ENCODE measurements at regions not wholly inside any gene's neighbourhood (a gene's known extent, or its start where the extent isn't known, plus 50 kb on each side); places are given as distances from the start of the nearest gene placed in this dataset.

- no peak overlapping the region for H3K4me3 ChIP-seq (replicated peaks in 1 of 2; ENCODE audit: low read depth in 2 of 2, low read length in 2 of 2)
- DNase-seq (ENCODE audit: low read depth in 2 of 2) = no peak
- TF ChIP-seq, protein P1, sequence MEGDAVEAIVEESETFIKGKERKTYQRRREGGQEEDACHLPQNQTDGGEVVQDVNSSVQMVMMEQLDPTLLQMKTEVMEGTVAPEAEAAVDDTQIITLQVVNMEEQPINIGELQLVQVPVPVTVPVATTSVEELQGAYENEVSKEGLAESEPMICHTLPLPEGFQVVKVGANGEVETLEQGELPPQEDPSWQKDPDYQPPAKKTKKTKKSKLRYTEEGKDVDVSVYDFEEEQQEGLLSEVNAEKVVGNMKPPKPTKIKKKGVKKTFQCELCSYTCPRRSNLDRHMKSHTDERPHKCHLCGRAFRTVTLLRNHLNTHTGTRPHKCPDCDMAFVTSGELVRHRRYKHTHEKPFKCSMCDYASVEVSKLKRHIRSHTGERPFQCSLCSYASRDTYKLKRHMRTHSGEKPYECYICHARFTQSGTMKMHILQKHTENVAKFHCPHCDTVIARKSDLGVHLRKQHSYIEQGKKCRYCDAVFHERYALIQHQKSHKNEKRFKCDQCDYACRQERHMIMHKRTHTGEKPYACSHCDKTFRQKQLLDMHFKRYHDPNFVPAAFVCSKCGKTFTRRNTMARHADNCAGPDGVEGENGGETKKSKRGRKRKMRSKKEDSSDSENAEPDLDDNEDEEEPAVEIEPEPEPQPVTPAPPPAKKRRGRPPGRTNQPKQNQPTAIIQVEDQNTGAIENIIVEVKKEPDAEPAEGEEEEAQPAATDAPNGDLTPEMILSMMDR (IDR thresholded peaks at IDR 0.05; ENCODE audit: low read depth, low read length) = no peak
Measured at GRCh38 chr5:110956913-110957813, 114.3 kb upstream of the TSLP start.

DNA sequence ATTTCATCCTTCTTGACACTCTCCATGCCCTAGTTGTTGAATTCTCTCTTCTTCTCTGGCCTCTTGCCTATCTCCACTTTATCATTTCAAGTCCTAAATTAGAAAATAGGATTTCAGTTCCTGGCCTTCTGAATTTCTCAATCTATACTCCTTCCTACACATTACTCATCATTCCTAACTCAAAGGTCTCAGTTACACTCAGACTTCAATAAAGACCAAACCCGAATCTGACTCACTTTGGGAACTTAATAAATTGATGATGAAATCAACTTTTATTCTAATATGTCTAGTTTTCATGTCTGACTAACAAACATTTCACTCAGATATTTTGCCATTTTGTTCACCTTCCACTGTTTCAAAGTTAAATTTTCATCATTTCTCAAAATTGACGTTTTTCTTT lies 113.6 kb upstream of the TSLP start:
- H3K4me3 ChIP-seq (replicated peaks in 1 of 2; ENCODE audit: low read depth in 2 of 2, low read length in 2 of 2) = no peak overlapping the region
- peak; percentile 58 to 92 for DNase-seq (ENCODE audit: low read depth in 2 of 2)
- TF ChIP-seq, protein P1 (IDR thresholded peaks at IDR 0.05; ENCODE audit: low read depth, low read length) = no peak

- no peak overlapping the region for H3K4me3 ChIP-seq (replicated peaks in 1 of 2; ENCODE audit: low read depth in 2 of 2, low read length in 2 of 2)
- peak in 1 of 2 donors; percentile 19 for DNase-seq (ENCODE audit: low read depth in 2 of 2)
- TF ChIP-seq, protein P1 (IDR thresholded peaks at IDR 0.05; ENCODE audit: low read depth, low read length) = no peak
Measured at GRCh38 chr5:110963495-110963894, 108.0 kb upstream of the TSLP start.

DNA sequence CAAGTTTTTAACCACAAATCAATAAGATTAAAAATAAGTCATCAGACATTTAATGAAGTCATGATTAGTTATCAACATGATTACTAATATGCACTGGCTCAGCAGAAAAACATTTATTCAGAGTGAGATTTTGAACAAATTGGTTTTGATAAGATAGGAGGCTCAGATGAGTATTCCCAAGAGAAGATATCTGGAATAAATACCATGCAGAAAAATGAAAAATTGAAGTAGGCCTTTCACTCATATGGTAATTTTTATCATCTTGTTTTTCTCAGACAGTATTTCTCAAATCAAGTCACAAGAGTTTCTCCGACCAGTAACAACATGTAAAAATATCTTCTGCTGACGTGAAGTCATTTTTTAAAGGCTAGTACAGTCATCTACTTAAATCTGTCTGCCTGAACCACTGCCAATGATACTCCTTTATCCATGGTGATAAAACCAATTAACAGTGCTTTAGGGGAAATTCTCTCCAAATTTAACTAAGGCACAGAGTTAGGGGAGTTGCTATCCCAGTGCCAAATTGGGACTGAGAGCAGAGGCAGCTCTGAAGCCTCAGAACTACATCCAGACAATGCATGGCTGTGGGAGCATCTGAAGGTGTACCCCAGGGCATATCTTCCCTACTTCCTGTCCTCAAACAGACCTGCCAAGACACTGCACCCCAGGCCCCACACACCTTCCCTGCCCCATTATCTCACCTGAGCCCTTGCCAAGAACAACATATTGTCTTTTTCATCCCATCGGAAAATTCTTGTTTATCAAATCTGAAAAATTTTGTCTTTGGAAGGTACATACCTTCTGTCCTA lies 105.5 kb upstream of the TSLP start:
- TF ChIP-seq, protein P1 (IDR thresholded peaks at IDR 0.05; ENCODE audit: low read depth, low read length) = no peak
- peak; percentile 27 to 67 for DNase-seq (ENCODE audit: low read depth in 2 of 2)
- H3K4me3 ChIP-seq (replicated peaks in 1 of 2; ENCODE audit: low read depth in 2 of 2, low read length in 2 of 2) = no peak overlapping the region

- peak in 1 of 2 donors; percentile 21 for DNase-seq (ENCODE audit: low read depth in 2 of 2)
- TF ChIP-seq, protein P1 (IDR thresholded peaks at IDR 0.05; ENCODE audit: low read depth, low read length) = no peak
- no peak overlapping the region for H3K4me3 ChIP-seq (replicated peaks in 1 of 2; ENCODE audit: low read depth in 2 of 2, low read length in 2 of 2)
Measured at GRCh38 chr5:110968246-110969005, 103.1 kb upstream of the TSLP start.

DNA sequence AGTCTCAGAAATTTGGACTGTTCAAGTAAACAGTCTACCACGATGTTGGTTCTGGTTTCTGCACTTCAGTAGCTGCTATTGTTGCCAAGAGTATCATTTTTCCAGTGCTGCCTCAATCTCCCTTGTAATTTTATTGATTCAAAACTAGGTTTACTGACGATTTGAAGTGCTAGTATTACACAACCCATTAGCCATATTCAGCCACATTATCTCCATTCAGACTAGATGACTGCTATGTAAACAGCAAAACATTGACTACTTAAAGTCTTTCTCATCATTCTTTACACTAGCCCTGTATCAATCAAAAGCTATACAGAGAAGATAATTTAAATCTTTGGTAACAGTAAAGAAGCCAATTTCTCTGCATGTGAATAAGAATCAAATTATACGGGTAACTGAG lies 102.0 kb upstream of the TSLP start:
- DNase-seq (ENCODE audit: low read depth in 2 of 2) = no peak
- H3K4me3 ChIP-seq (replicated peaks in 1 of 2; ENCODE audit: low read depth in 2 of 2, low read length in 2 of 2) = no peak overlapping the region
- TF ChIP-seq, protein P1 (IDR thresholded peaks at IDR 0.05; ENCODE audit: low read depth, low read length) = no peak
